ENCODE measurements at regions not wholly inside any gene's neighbourhood (a gene's known extent, or its start where the extent isn't known, plus 50 kb on each side); places are given as distances from the start of the nearest gene placed in this dataset.

DNA sequence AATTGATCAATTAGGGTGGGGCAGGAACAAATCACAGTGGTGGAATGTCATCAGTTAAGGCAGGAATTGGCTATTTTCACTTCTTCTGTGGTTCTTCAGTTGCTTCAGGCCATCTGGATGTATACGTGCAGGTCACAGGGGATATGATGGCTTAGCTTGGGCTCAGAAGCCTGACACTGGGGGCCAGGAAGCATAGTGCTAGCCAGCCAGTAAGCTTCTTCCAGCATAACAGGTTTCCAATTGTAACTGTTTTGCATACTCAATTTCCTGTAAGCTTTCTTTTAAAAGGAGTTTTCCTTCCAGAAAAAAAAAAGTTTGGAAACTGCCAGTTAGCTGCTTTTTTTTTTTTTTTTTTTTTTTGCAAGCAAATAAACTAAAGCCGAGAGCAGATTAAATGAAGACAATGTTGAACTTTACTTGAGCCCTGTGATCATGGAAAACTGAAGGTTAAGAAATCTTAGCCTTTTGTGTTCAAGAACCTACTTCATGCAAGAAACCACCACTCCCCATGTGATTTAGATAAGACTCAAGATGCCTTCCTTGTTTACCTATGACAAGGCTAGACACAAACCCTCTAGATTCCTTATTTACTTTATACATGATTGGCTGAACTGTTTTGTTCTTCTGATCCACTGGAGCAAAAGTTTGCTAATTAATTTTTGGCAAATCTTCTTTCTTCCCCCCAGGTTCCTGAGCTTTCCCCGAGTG lies 126.9 kb upstream of the LINC00305 start:
- no peak for DNase-seq (ENCODE audit: low read depth, low spot score)
- Histone ChIP-seq H3K9me3 (ENCODE audit: control insufficient read depth, low read depth, low read length) (peaks cover 3% of the 10 kb centered on the region), H3K9ac (ENCODE audit: control insufficient read depth, extremely low read depth, insufficient read depth, low read length) (no peak overlapping the region), H3K36me3 (ENCODE audit: control insufficient read depth in 2 of 2, extremely low read depth in 1 of 2, insufficient read depth in 2 of 2, low read length in 2 of 2) (no peaks in the 10 kb centered on the region), H3K79me2 (ENCODE audit: control insufficient read depth, insufficient read depth, low read length) (no peaks in the 10 kb centered on the region), H3K4me1 (ENCODE audit: control insufficient read depth, extremely low read depth, insufficient read depth, low read length) (no peaks in the 10 kb centered on the region), H3K4me2 (ENCODE audit: control insufficient read depth, extremely low read depth, insufficient read depth, low read depth, low read length) (no peak overlapping the region), H4K20me1 (ENCODE audit: control insufficient read depth, extremely low read depth, insufficient read depth, low read length) (no peaks in the 10 kb centered on the region), H3K27ac (ENCODE audit: control insufficient read depth, insufficient read depth, low read length) (no peak overlapping the region), H2AFZ (ENCODE audit: control insufficient read depth, low read length) (no peak overlapping the region), H3K9me1 (ENCODE audit: control insufficient read depth, extremely low read depth, insufficient read depth, low read length) (no peaks in the 10 kb centered on the region), H3K27me3 (ENCODE audit: control insufficient read depth, extremely low read depth, insufficient read depth, low read length) (no peaks in the 10 kb centered on the region), H3K4me3 (ENCODE audit: control insufficient read depth in 2 of 3, extremely low read depth in 1 of 3, insufficient read depth in 2 of 3, low read depth in 1 of 3, low read length in 3 of 3) (no peak overlapping the region)
- dilution Hi-C loops (cut with MboI; ENCODE audit: extremely low pct_ligation_motif_present, low sequenced_read_pairs) = no loop called here
- FAIRE-seq = no peak
- TF ChIP-seq EZH2 (IDR thresholded peaks at IDR 0.05; ENCODE audit: low read length) = no peak
- TF ChIP-seq, protein P1, sequence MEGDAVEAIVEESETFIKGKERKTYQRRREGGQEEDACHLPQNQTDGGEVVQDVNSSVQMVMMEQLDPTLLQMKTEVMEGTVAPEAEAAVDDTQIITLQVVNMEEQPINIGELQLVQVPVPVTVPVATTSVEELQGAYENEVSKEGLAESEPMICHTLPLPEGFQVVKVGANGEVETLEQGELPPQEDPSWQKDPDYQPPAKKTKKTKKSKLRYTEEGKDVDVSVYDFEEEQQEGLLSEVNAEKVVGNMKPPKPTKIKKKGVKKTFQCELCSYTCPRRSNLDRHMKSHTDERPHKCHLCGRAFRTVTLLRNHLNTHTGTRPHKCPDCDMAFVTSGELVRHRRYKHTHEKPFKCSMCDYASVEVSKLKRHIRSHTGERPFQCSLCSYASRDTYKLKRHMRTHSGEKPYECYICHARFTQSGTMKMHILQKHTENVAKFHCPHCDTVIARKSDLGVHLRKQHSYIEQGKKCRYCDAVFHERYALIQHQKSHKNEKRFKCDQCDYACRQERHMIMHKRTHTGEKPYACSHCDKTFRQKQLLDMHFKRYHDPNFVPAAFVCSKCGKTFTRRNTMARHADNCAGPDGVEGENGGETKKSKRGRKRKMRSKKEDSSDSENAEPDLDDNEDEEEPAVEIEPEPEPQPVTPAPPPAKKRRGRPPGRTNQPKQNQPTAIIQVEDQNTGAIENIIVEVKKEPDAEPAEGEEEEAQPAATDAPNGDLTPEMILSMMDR (optimal IDR thresholded peaks at IDR 0.05 in 1 of 3, IDR thresholded peaks at IDR 0.05 in 1 of 3, conservative IDR thresholded peaks at IDR 0.05 in 1 of 3; ENCODE audit: extremely low read depth in 1 of 3, insufficient read depth in 2 of 3, low read length in 3 of 3) = no peak

DNA sequence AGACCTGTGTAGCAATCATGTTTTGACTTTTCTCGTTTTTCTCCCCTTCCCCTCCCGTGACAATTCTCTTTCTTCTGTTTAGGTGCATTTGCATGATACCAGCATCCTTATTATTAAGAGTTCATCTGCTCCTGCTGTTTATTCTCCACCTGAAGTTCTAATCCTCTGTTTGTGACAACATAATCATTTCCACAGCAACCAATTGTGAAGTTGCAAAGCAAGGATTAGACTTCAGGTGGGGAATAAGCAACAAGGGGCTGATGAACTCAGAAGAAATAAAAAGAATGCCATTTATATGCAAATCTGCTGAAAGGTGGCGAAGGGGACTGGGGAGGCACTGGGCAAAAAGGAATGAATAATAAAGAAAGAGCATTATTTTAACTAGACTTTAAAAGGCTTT lies 124.8 kb upstream of the LINC00305 start:
- Histone ChIP-seq H3K79me2 (ENCODE audit: control insufficient read depth, insufficient read depth, low read length) (no peaks in the 10 kb centered on the region), H3K4me2 (ENCODE audit: control insufficient read depth, extremely low read depth, insufficient read depth, low read depth, low read length) (no peak overlapping the region), H3K27me3 (ENCODE audit: control insufficient read depth, extremely low read depth, insufficient read depth, low read length) (no peaks in the 10 kb centered on the region), H2AFZ (ENCODE audit: control insufficient read depth, low read length) (no peak overlapping the region), H3K4me3 (ENCODE audit: control insufficient read depth in 2 of 3, extremely low read depth in 1 of 3, insufficient read depth in 2 of 3, low read depth in 1 of 3, low read length in 3 of 3) (no peak overlapping the region), H3K9me1 (ENCODE audit: control insufficient read depth, extremely low read depth, insufficient read depth, low read length) (no peaks in the 10 kb centered on the region), H3K9ac (ENCODE audit: control insufficient read depth, extremely low read depth, insufficient read depth, low read length) (no peak overlapping the region), H3K27ac (ENCODE audit: control insufficient read depth, insufficient read depth, low read length) (no peak overlapping the region), H4K20me1 (ENCODE audit: control insufficient read depth, extremely low read depth, insufficient read depth, low read length) (no peaks in the 10 kb centered on the region), H3K9me3 (ENCODE audit: control insufficient read depth, low read depth, low read length) (peaks cover 3% of the 10 kb centered on the region), H3K4me1 (ENCODE audit: control insufficient read depth, extremely low read depth, insufficient read depth, low read length) (no peaks in the 10 kb centered on the region), H3K36me3 (ENCODE audit: control insufficient read depth in 2 of 2, extremely low read depth in 1 of 2, insufficient read depth in 2 of 2, low read length in 2 of 2) (no peaks in the 10 kb centered on the region)
- dilution Hi-C loops (cut with MboI; ENCODE audit: extremely low pct_ligation_motif_present, low sequenced_read_pairs) = no loop called here
- no peak for TF ChIP-seq EZH2 (IDR thresholded peaks at IDR 0.05; ENCODE audit: low read length)
- TF ChIP-seq, protein P1 (optimal IDR thresholded peaks at IDR 0.05 in 1 of 3, IDR thresholded peaks at IDR 0.05 in 1 of 3, conservative IDR thresholded peaks at IDR 0.05 in 1 of 3; ENCODE audit: extremely low read depth in 1 of 3, insufficient read depth in 2 of 3, low read length in 3 of 3) = no peak
- FAIRE-seq (no peak), DNase-seq (ENCODE audit: low read depth, low spot score) (no peak)

All from keratinocyte (primary cell).